ENCODE measurements at regions not wholly inside any gene's neighbourhood (a gene's known extent, or its start where the extent isn't known, plus 50 kb on each side); places are given as distances from the start of the nearest gene placed in this dataset.
"Not testable (repeated sequence)": the region's sequence is repeated elsewhere in the genome, so short reads cannot be mapped to it uniquely, and the experiment has no call there.

DNA sequence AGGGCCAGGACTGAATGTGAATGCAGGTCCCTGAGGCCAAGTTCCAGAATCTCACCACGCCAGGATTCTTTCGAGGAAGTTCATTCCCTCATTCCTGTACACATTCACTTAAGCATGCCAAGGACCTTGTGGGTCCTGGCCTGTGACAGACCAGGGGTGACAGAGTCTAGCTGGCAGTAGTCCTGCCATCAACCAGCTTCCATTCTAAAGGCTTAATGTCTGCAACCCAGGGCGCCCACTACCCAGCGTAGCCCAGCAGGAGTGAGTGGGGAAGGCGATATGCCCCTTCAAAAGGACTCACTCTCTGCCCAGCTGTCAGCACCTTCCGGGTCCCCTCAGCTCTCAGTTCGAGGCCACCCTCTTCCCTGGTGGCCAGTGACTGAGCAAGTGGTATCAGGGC, 61.3 kb upstream of the THOC3 start:
- not testable (repeated sequence) for TF ChIP-seq POLR2AphosphoS5, CTCF, POLR2A (IDR thresholded peaks at IDR 0.05)
